NCI-H1930 (cell line): ENCODE measurements at regions not wholly inside any gene's neighbourhood (a gene's known extent, or its start where the extent isn't known, plus 50 kb on each side); places are given as distances from the start of the nearest gene placed in this dataset.
A peak's percentile ranks its signal among the peaks of the same experiment; 100 is the strongest.

Source experiments
- DNase-seq, 2 experiments: peaks; one replicate each; lab custom pipeline; 2025; lab: John Stamatoyannopoulos, UW

GRCh38 chr6:166046982-166047381, 120.7 kb downstream of the TBXT start:
- no peak for DNase-seq

GRCh38 chr6:166046226-166046625, 121.4 kb downstream of the TBXT start:
- DNase-seq: no peak

- DNase-seq: no peak
Measured at GRCh38 chr6:166045860-166046200, 121.8 kb downstream of the TBXT start.

GRCh38 chr6:166045173-166045859, 122.3 kb downstream of the TBXT start:
- DNase-seq: no peak

- DNase-seq: no peak
Measured at GRCh38 chr6:166041277-166041676, 126.4 kb downstream of the TBXT start.

GRCh38 chr6:166040292-166040691, 127.4 kb downstream of the TBXT start:
- DNase-seq: no peak

GRCh38 chr6:166036316-166037095, 131.1 kb downstream of the TBXT start:
- no peak for DNase-seq

GRCh38 chr6:166032366-166033200, 135.1 kb downstream of the TBXT start:
- no peak for DNase-seq

GRCh38 chr6:166031275-166031674, 136.4 kb downstream of the TBXT start:
- DNase-seq: no peak

GRCh38 chr6:166029506-166029905, 138.1 kb downstream of the TBXT start:
- peak in 1 of 2 experiments; percentile 34 for DNase-seq

- no peak for DNase-seq
Measured at GRCh38 chr6:166027761-166028160, 139.9 kb downstream of the TBXT start.

GRCh38 chr6:166026586-166027126, 141.0 kb downstream of the TBXT start:
- no peak for DNase-seq

GRCh38 chr6:166025149-166025898, 142.3 kb downstream of the TBXT start:
- no peak for DNase-seq

GRCh38 chr6:166024252-166024651, 143.4 kb downstream of the TBXT start:
- no peak for DNase-seq

- no peak for DNase-seq
Measured at GRCh38 chr6:166023273-166023989, 144.2 kb downstream of the TBXT start.

- no peak for DNase-seq
Measured at GRCh38 chr6:166021429-166021828, 146.2 kb downstream of the TBXT start.

GRCh38 chr6:166019214-166019613, 148.4 kb downstream of the TBXT start:
- no peak for DNase-seq

- DNase-seq: no peak
Measured at GRCh38 chr6:166017032-166017635, 150.5 kb downstream of the TBXT start.

GRCh38 chr6:166014966-166015365, 152.7 kb downstream of the TBXT start:
- DNase-seq: no peak

- DNase-seq: no peak
Measured at GRCh38 chr6:166010136-166010960, 157.3 kb downstream of the TBXT start.
